SK-N-SH treated with all-trans-retinoic acid at 6 μM for 48 hours (cell line): ENCODE measurements at regions not wholly inside any gene's neighbourhood (a gene's known extent, or its start where the extent isn't known, plus 50 kb on each side); places are given as distances from the start of the nearest gene placed in this dataset.

Experiments used
- PPARA ChIP-seq: fragments of 250-450 bp; sonication (Bioruptor Pico); IDR thresholded peaks from 2 replicates; pipeline ENCODE4 v1.5.0; 2020; ENCODE audit warnings: mild to moderate bottlenecking, borderline replicate concordance
- SNAI2 ChIP-seq: fragments of 250-450 bp; sonication (Bioruptor Pico); IDR thresholded peaks from 2 replicates; pipeline ENCODE4 v1.5.0; 2020; ENCODE audit warnings: mild to moderate bottlenecking, moderate library complexity
- TF ChIP-seq, protein P1 (sequence below): fragments of 250-450 bp; sonication (Bioruptor Pico); IDR thresholded peaks from 2 replicates; pipeline ENCODE4 v1.5.1; 2021; ENCODE audit warnings: mild to moderate bottlenecking, moderate library complexity

DNA sequence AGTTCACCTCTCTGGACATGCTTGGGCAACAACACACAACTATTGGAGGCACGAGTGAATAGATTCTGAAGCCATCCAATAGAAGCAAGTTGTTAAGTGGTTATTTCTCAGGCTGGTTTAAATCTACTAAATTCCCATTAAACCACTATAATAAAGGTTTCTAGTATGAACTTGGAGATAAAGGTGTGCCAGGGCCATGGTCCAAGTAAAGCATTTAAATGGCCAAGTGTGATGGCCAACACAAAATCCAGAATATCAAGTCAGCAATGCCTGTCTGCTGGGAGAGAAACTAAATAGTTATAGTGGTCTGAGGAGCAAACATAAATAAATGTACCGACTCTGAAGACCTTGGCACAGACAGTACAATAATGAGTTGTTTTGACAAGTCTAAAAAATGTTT is 294.3 kb upstream of the STXBP5 start:
- TF ChIP-seq, protein P1, sequence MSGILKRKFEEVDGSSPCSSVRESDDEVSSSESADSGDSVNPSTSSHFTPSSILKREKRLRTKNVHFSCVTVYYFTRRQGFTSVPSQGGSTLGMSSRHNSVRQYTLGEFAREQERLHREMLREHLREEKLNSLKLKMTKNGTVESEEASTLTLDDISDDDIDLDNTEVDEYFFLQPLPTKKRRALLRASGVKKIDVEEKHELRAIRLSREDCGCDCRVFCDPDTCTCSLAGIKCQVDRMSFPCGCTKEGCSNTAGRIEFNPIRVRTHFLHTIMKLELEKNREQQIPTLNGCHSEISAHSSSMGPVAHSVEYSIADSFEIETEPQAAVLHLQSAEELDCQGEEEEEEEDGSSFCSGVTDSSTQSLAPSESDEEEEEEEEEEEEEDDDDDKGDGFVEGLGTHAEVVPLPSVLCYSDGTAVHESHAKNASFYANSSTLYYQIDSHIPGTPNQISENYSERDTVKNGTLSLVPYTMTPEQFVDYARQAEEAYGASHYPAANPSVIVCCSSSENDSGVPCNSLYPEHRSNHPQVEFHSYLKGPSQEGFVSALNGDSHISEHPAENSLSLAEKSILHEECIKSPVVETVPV: no peak
- TF ChIP-seq SNAI2 (CRISPR knock-in tag) (no peak), PPARA (CRISPR knock-in tag) (no peak)
